H1 (cell line): ENCODE measurements at regions not wholly inside any gene's neighbourhood (a gene's known extent, or its start where the extent isn't known, plus 50 kb on each side); places are given as distances from the start of the nearest gene placed in this dataset.

Experiments
- CTCF ChIA-PET: fragments of 300-600 bp; sonication (Branson Sonifier 250); formaldehyde crosslinking; loops from one replicate; lab custom pipeline; 2021; ENCODE audit not compliant: partially characterized antibody; lab: Charles Lee
- POLR2A ChIA-PET: fragments of 300-600 bp; sonication (Branson Sonifier 250); formaldehyde crosslinking; loops from one replicate; lab custom pipeline; 2021; ENCODE audit warnings: inconsistent platforms; ENCODE audit not compliant: partially characterized antibody; lab: Charles Lee
- DNase-seq, 2 experiments: peaks; one replicate each; pipeline versions ENCODE4 v3.0.0 to v3.0.0-alpha.2; 2010 to 2022; ENCODE audit warnings: low spot score in 2 of 2, low read depth in 1 of 2, mixed read lengths in 1 of 2
- FAIRE-seq: peaks from 2 replicates; lab custom pipeline; 2011; peaks lifted over from hg19 to GRCh38; lab: Jason Lieb, UNC
- H2AFZ ChIP-seq: 2 replicates; pipeline ENCODE4 v1.8.1; 2012; ENCODE audit warnings: low read length, inconsistent platforms
- H2AK5ac ChIP-seq: 2 replicates; pipeline ENCODE4 v1.6.1; 2013; ENCODE audit warnings: low read depth, low read length
- H2BK120ac ChIP-seq: replicated peaks from 2 replicates; pipeline ENCODE3; 2013; ENCODE audit warnings: low read depth, low read length, inconsistent platforms
- H2BK12ac ChIP-seq: 2 replicates; pipeline ENCODE4 v1.6.1; 2013; ENCODE audit warnings: low read depth, low read length
- H2BK15ac ChIP-seq: 2 replicates; pipeline ENCODE4 v1.6.1; 2013; ENCODE audit warnings: low read length
- H2BK20ac ChIP-seq: 2 replicates; pipeline ENCODE4 v1.6.1; 2013; ENCODE audit warnings: low read length
- H2BK5ac ChIP-seq: 2 replicates; pipeline ENCODE4 v1.6.1; 2013; ENCODE audit warnings: low read depth, low read length
- H3K14ac ChIP-seq: 2 replicates; pipeline ENCODE4 v1.6.1; 2013; ENCODE audit warnings: inconsistent platforms; ENCODE audit not compliant: insufficient read length
- H3K18ac ChIP-seq: 2 replicates; pipeline ENCODE4 v1.6.1; 2013; ENCODE audit warnings: low read length; ENCODE audit errors: extremely low read depth
- H3K23ac ChIP-seq: 2 replicates; pipeline ENCODE4 v1.6.1; 2013; ENCODE audit warnings: inconsistent platforms; ENCODE audit not compliant: insufficient read length
- H3K23me2 ChIP-seq: 2 replicates; pipeline ENCODE4 v1.6.1; 2013; ENCODE audit warnings: low read depth, low read length
- H3K27ac ChIP-seq: 2 replicates; pipeline ENCODE4 v1.6.1; 2011; ENCODE audit warnings: low read depth, low read length, inconsistent platforms
- H3K27me3 ChIP-seq, 4 experiments: replicated peaks in 1 of 4; 1 replicate in 1 of 4; 2 replicates in 3 of 4; pipeline versions ENCODE4 v1.6.1 to v1.8.1; 2011 to 2013; ENCODE audit warnings: low read length in 3 of 4, mild to moderate bottlenecking in 3 of 4, inconsistent platforms in 2 of 4, mixed read lengths in 2 of 4, moderate library complexity in 1 of 4; ENCODE audit not compliant: control insufficient read depth in 3 of 4, insufficient read depth in 3 of 4; ENCODE audit errors: extremely low read depth in 1 of 4
- H3K36me3 ChIP-seq, 4 experiments: 2 replicates each; pipeline versions ENCODE4 v1.6.1 to v1.8.1; 2011 to 2013; ENCODE audit warnings: mild to moderate bottlenecking in 4 of 4, low read length in 3 of 4, moderate library complexity in 2 of 4, control low read depth in 1 of 4, inconsistent platforms in 1 of 4; ENCODE audit not compliant: insufficient read depth in 4 of 4, control insufficient read depth in 2 of 4
- H3K4ac ChIP-seq: replicated peaks from 2 replicates; pipeline ENCODE3; 2013; ENCODE audit warnings: low read length, low read depth, mixed read lengths, inconsistent platforms; ENCODE audit not compliant: insufficient read length
- H3K4me1 ChIP-seq, 4 experiments: replicated peaks in 1 of 4; 1 replicate in 1 of 4; 2 replicates in 3 of 4; pipeline versions ENCODE4 v1.6.1 to v1.8.1; 2011 to 2013; ENCODE audit warnings: low read length in 3 of 4, inconsistent platforms in 2 of 4, mixed read lengths in 1 of 4; ENCODE audit not compliant: insufficient read depth in 4 of 4, control insufficient read depth in 3 of 4
- H3K4me2 ChIP-seq, 2 experiments: 2 replicates each; pipeline versions ENCODE4 v1.6.1 to v1.8.1; 2011 to 2013; ENCODE audit warnings: low read depth in 2 of 2, low read length in 2 of 2, control low read depth in 1 of 2, inconsistent platforms in 1 of 2, mild to moderate bottlenecking in 1 of 2; ENCODE audit not compliant: insufficient read depth in 1 of 2
- H3K4me3 ChIP-seq, 4 experiments: fragments of 200-600, 300-600 bp in 1 of 4; sonication (generic), shearing (Covaris generic), sonication (Bioruptor Twin) in 1 of 4; 2 replicates each; pipeline versions ENCODE4 v1.5.1 to v1.8.1; 2011 to 2016; ENCODE audit warnings: low read length in 4 of 4, low read depth in 3 of 4, control low read depth in 2 of 4, inconsistent platforms in 2 of 4, mild to moderate bottlenecking in 2 of 4, mixed read lengths in 1 of 4, moderate library complexity in 1 of 4; ENCODE audit not compliant: insufficient read depth in 2 of 4; ENCODE audit errors: extremely low read depth in 1 of 4
- H3K56ac ChIP-seq: replicated peaks from 2 replicates; pipeline ENCODE3; 2013; ENCODE audit warnings: low read depth, mild to moderate bottlenecking, mixed read lengths, low read length, inconsistent platforms; ENCODE audit not compliant: insufficient read length
- H3K79me1 ChIP-seq: 2 replicates; pipeline ENCODE4 v1.6.1; 2013; ENCODE audit warnings: low read depth, low read length, control low read depth
- H3K79me2 ChIP-seq, 2 experiments: 2 replicates each; pipeline versions ENCODE4 v1.6.1 to v1.8.1; 2012 to 2013; ENCODE audit warnings: low read length in 2 of 2, mild to moderate bottlenecking in 2 of 2, inconsistent platforms in 1 of 2; ENCODE audit not compliant: insufficient read depth in 2 of 2, control insufficient read depth in 1 of 2
- H3K9ac ChIP-seq, 4 experiments: replicated peaks in 1 of 4; 1 replicate in 1 of 4; 2 replicates in 3 of 4; pipeline versions ENCODE4 v1.6.1 to v1.8.1; 2011 to 2013; ENCODE audit warnings: low read depth in 3 of 4, low read length in 3 of 4, control low read depth in 2 of 4, mild to moderate bottlenecking in 2 of 4, moderate library complexity in 2 of 4, inconsistent platforms in 1 of 4; ENCODE audit errors: extremely low read depth in 1 of 4
- H3K9me3 ChIP-seq, 2 experiments: 2 replicates each; pipeline versions ENCODE4 v1.6.1 to v1.8.1; 2012 to 2013; ENCODE audit warnings: mild to moderate bottlenecking in 2 of 2, moderate library complexity in 2 of 2, control low read depth in 1 of 2, inconsistent platforms in 1 of 2, low read depth in 1 of 2, low read length in 1 of 2, mixed read lengths in 1 of 2; ENCODE audit not compliant: insufficient read depth in 2 of 2
- H4K20me1 ChIP-seq, 2 experiments: replicated peaks in 1 of 2; 2 replicates each; pipeline versions ENCODE3 to v1.8.1; 2011 to 2013; ENCODE audit warnings: inconsistent platforms in 2 of 2, low read length in 2 of 2, mild to moderate bottlenecking in 1 of 2; ENCODE audit not compliant: insufficient read depth in 2 of 2, control insufficient read depth in 1 of 2
- H4K5ac ChIP-seq: 2 replicates; pipeline ENCODE4 v1.6.1; 2013; ENCODE audit warnings: low read length, low read depth, mixed read lengths, inconsistent platforms; ENCODE audit not compliant: insufficient read length
- H4K8ac ChIP-seq: 2 replicates; pipeline ENCODE4 v1.8.0; 2013; ENCODE audit warnings: mild to moderate bottlenecking, moderate library complexity, low read length, inconsistent platforms; ENCODE audit not compliant: insufficient read depth; ENCODE audit errors: extremely low read depth
- H4K91ac ChIP-seq: replicated peaks from 2 replicates; pipeline ENCODE3; 2013; ENCODE audit warnings: low read length, mixed read lengths, inconsistent platforms; ENCODE audit not compliant: insufficient read length
- KDM5A ChIP-seq: fragments of 200-600 bp; IDR thresholded peaks from 2 replicates; pipeline ENCODE4 v1.7.1; 2012; ENCODE audit warnings: mild to moderate bottlenecking, low read length, inconsistent platforms, mixed read lengths
- RAD21 ChIP-seq, 2 experiments: IDR thresholded peaks in 1 of 2; conservative IDR thresholded peaks in 1 of 2; 2 replicates each; pipeline ENCODE4 v1.6.1; 2011; ENCODE audit warnings: low read depth in 2 of 2, low read length in 2 of 2, improper control_type of control experiment in 1 of 2, inconsistent platforms in 1 of 2, mild to moderate bottlenecking in 1 of 2, moderate library complexity in 1 of 2
- RFX5 ChIP-seq: IDR thresholded peaks from 2 replicates; pipeline ENCODE4 v1.6.1; 2011; ENCODE audit warnings: low read depth, low read length, improper control_type of control experiment, borderline replicate concordance
- TEAD4 ChIP-seq: IDR thresholded peaks from 2 replicates; pipeline ENCODE4 v1.6.1; 2012; ENCODE audit warnings: low read depth, low read length, inconsistent platforms, mixed read lengths
- YY1 ChIP-seq: IDR thresholded peaks from 2 replicates; pipeline ENCODE4 v1.6.1; 2011; ENCODE audit warnings: low read depth, mild to moderate bottlenecking, low read length
- ZNF274 ChIP-seq: IDR thresholded peaks from 2 replicates; pipeline ENCODE4 v1.7.0; 2012; ENCODE audit warnings: low read length, borderline replicate concordance; ENCODE audit errors: extremely low read depth
- WGBS, 2 experiments: shearing (Covaris generic) in 1 of 2; methylation state at CpG; one replicate each; pipeline versions ENCODE4 v1.1.6 to v1.1.7; 2013 to 2015; ENCODE audit warnings: low lambda C conversion rate in 2 of 2, mixed read lengths in 2 of 2, inconsistent platforms in 1 of 2, low coverage in 1 of 2, missing lambda C conversion rate in 1 of 2; ENCODE audit not compliant: insufficient replicate concordance in 2 of 2, insufficient coverage in 1 of 2, insufficient read length in 1 of 2; ENCODE audit errors: extremely low coverage in 1 of 2, missing lambda C conversion rate in 1 of 2; 5-methylcytosine and 5-hydroxymethylcytosine counted together
- TF ChIP-seq, protein P1 (sequence below), 3 experiments: IDR thresholded peaks; 1 replicate in 2 of 3; 2 replicates in 1 of 3; pipeline versions ENCODE4 v1.5.1 to v1.6.1; 2011; ENCODE audit warnings: low read length in 3 of 3, mild to moderate bottlenecking in 3 of 3, inconsistent platforms in 2 of 3, low read depth in 1 of 3, moderate library complexity in 1 of 3; ENCODE audit not compliant: insufficient read depth in 1 of 3; ENCODE audit errors: control extremely low read depth in 1 of 3

GRCh38 chr9:116000748-116001329 is 152.8 kb upstream of the PAPPA start:
- H2BK12ac ChIP-seq, result no peak overlapping the region
- H3K14ac ChIP-seq, result no peak overlapping the region
- no peaks in the 10 kb centered on the region for H3K79me2 ChIP-seq
- H3K79me1 ChIP-seq, result no peaks in the 10 kb centered on the region
- CTCF ChIA-PET, result interaction anchor here (0.6 to 3.6 kb wide), 10 partner anchors 10 to 1326 kb away, joined by 3 to 19 read pairs (median 3); no protein-coding TSS in a partner anchor
- FAIRE-seq (peak; percentile 78), DNase-seq (peak in 1 of 2 experiments; percentile 56)
- no peak overlapping the region for H3K9ac ChIP-seq
- H4K5ac ChIP-seq, result no peak overlapping the region
- no peak overlapping the region for H3K23ac ChIP-seq
- no peak overlapping the region for H4K91ac ChIP-seq
- 89% methylated on average over 4 of the region's 4 CpGs; no CpG with 5 or more reads in 1 of the 2 experiments for WGBS, 2 experiments
- H3K27me3 ChIP-seq, result no peaks in the 10 kb centered on the region
- no peak overlapping the region for H2BK120ac ChIP-seq
- no peak overlapping the region for H3K56ac ChIP-seq
- H2AK5ac ChIP-seq, result no peak overlapping the region
- POLR2A ChIA-PET, result no interaction called here
- no peak overlapping the region for H3K4ac ChIP-seq
- H3K27ac ChIP-seq, result no peak overlapping the region
- no peak overlapping the region; the same call in 1 of the 2 replicates for H2AFZ ChIP-seq
- no peak overlapping the region for H4K8ac ChIP-seq
- H2BK20ac ChIP-seq, result no peak overlapping the region
- H3K4me2 ChIP-seq, result no peak overlapping the region
- no peak overlapping the region for H2BK15ac ChIP-seq
- no peak overlapping the region for H3K4me3 ChIP-seq
- H4K20me1 ChIP-seq, result no peaks in the 10 kb centered on the region
- H3K36me3 ChIP-seq, result no peaks in the 10 kb centered on the region
- H3K18ac ChIP-seq, result no peak overlapping the region
- TF ChIP-seq RAD21 (IDR thresholded peaks at IDR 0.05 in 1 of 2, conservative IDR thresholded peaks at IDR 0.05 in 1 of 2; ENCODE audit: low read depth in 2 of 2, low read length in 2 of 2), result peak; percentile 53 to 65
- TF ChIP-seq ZNF274, result no peak
- no peak for TF ChIP-seq RFX5
- TF ChIP-seq, protein P1, sequence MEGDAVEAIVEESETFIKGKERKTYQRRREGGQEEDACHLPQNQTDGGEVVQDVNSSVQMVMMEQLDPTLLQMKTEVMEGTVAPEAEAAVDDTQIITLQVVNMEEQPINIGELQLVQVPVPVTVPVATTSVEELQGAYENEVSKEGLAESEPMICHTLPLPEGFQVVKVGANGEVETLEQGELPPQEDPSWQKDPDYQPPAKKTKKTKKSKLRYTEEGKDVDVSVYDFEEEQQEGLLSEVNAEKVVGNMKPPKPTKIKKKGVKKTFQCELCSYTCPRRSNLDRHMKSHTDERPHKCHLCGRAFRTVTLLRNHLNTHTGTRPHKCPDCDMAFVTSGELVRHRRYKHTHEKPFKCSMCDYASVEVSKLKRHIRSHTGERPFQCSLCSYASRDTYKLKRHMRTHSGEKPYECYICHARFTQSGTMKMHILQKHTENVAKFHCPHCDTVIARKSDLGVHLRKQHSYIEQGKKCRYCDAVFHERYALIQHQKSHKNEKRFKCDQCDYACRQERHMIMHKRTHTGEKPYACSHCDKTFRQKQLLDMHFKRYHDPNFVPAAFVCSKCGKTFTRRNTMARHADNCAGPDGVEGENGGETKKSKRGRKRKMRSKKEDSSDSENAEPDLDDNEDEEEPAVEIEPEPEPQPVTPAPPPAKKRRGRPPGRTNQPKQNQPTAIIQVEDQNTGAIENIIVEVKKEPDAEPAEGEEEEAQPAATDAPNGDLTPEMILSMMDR (IDR thresholded peaks at IDR 0.05; ENCODE audit: control extremely low read depth in 1 of 3, insufficient read depth in 1 of 3, low read depth in 1 of 3, low read length in 3 of 3), result peak; percentile 59 to 78 (median 70)
- no peak for TF ChIP-seq KDM5A
- peak; percentile 93 for TF ChIP-seq YY1
- 0 out of 2 replicates have a peak, but pooled peaks have one; percentile 22 for TF ChIP-seq TEAD4
- TF ChIP-seq, all 59 proteins: peak for 4
- no peaks in the 10 kb centered on the region for H3K9me3 ChIP-seq
- H3K23me2 ChIP-seq, result no peaks in the 10 kb centered on the region; the same call in 1 of the 2 replicates
- H2BK5ac ChIP-seq, result no peak overlapping the region
- no peaks in the 10 kb centered on the region for H3K4me1 ChIP-seq
